HG02970 (cell line): ENCODE measurements at regions not wholly inside any gene's neighbourhood (a gene's known extent, or its start where the extent isn't known, plus 50 kb on each side); places are given as distances from the start of the nearest gene placed in this dataset.
"Not testable (repeated sequence)": the region's sequence is repeated elsewhere in the genome, so short reads cannot be mapped to it uniquely, and the experiment has no call there.

Source experiments
- ATAC-seq: cut with Tn5 transposase; IDR thresholded peaks from one replicate; pipeline ENCODE4 v1.9.1; 2021; ENCODE audit warnings: mild to moderate bottlenecking, moderate library complexity, moderate number of reproducible peaks; ENCODE audit not compliant: unreplicated experiment, low FRiP score

- no peak for ATAC-seq
Observed at GRCh38 chr15:39514933-39515332, 65.9 kb upstream of the THBS1 start.

DNA sequence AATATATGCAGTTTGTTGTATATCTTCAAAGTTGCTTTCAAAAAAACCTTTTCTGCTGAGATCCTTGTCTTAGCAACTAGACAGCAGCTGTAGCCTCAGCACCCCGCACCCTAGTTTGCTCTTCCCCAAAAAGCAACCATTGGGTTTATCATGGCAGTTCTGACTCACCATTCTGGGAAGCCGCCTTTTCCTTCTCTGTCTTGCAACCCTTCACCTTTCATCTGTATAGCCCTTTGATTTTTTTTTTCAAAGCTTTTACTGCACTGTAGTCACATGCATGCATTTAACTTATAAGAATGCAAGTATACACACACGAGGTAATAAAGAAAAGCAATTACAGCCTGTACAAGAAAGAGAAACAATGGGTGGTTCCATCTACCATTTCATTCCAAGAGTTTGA, 65.1 kb upstream of the THBS1 start:
- ATAC-seq: no peak

- no peak for ATAC-seq
Observed at GRCh38 chr15:39517122-39517855, 63.6 kb upstream of the THBS1 start.

GRCh38 chr15:39523968-39524367, 56.9 kb upstream of the THBS1 start:
- not testable (repeated sequence) for ATAC-seq

DNA sequence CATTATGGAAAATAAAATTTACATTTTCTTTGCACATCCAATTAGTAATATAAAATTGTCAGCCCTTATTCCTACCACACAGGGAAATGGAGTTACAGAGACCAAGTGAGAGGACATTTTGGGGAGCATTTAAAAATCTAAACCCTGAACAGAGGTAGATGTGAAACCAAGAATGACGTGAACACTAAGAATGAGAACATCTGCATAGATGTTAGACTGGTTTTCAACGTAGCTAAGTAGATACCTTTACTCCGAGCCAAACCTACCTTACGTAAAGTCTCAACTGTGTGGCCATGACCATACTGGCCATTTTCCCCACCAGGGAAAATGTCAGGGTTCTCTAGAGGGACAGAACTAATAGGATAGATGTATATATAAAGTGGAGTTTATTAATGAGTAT, 51.4 kb upstream of the THBS1 start:
- ATAC-seq: no peak

DNA sequence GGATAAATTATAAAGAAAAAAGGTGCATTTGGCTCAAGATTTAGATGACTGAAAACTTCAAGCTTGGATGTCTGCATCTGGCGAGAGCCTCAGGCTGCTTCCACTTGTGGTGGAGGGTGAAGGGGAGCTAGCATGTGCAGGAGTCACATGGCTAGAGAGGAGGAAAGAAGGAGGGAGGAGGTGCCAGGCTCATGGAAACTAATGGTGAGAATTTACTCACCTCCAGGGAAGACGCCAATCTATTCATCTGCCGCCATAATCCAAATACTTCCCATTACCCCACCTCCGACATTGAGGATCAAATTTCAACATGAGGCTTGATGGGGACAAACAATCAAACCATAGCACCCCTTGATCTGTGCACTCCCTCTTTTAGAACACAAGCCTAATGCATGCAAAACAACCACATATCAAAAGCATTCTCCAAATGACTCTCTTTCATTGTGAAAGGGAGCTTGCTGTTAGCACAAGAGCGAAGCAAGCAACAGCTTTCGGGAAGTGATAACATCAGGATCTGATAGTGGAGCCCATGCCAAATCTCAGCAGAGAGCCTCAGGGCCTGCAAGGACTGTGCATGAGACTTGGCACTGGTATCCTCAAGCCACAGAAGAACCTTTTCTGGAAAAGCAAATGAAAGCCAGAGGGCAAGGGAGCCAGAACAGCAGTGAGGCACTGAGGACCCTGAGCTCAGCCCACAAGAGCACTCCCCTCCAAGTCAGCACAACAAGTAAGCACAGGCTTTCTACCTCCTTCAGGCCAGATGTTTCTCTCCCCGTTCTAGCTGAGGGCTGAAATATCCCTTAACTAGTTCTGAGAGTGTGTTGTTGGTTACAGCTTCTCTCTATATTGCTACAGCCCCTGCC, 50.2 kb upstream of the THBS1 start:
- ATAC-seq: no peak
